ENCODE measurements at regions not wholly inside any gene's neighbourhood (a gene's known extent, or its start where the extent isn't known, plus 50 kb on each side); places are given as distances from the start of the nearest gene placed in this dataset.

- DNase-seq (ENCODE audit: low read depth, low spot score) = no peak
- Mint-ChIP-seq H3K27ac (ENCODE audit: unreplicated experiment) (no peak overlapping the region), H3K27me3 (ENCODE audit: low read depth) (peaks cover 2% of the 10 kb centered on the region), H3K9me3 (no peaks in the 10 kb centered on the region), H3K4me3 (no peak overlapping the region), H3K4me1 (peaks cover 7% of the 10 kb centered on the region), H3K36me3 (ENCODE audit: low read depth) (no peaks in the 10 kb centered on the region)
- no peak for TF ChIP-seq CTCF (conservative IDR thresholded peaks at IDR 0.05)
Observed at GRCh38 chr22:27620367-27621154, 181.0 kb downstream of the MN1 start.

DNA sequence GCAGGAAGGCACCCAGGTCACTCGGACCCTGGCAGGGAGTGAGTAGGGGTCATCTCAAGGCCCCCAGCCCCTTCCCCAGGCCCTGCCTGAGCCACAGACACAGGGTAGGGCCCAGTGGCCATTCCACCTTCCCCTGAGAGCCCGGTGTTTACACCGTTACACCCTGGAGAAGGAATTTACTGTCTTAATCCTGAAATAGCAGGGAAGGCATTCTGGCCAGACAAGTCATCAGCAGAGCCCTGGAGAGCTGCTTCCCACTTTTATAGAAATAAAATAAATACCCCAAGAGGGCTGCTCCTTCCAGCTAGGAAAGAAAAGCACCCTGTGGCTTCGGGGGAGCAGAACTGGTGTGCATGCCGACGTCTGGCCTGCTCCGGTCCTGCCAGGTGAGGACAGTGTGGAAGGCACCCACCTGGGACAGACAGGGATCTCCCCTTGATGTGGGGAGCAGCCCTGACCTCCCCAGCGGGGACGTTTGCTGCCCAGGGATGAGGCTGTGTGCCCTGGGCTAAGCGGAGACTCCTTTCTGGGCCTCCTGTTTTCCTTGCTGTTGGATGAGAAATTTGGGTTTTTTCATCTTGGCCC, 180.0 kb downstream of the MN1 start:
- Mint-ChIP-seq H3K4me1 (peaks cover 7% of the 10 kb centered on the region), H3K9me3 (no peaks in the 10 kb centered on the region), H3K27ac (ENCODE audit: unreplicated experiment) (no peak overlapping the region)

DNA sequence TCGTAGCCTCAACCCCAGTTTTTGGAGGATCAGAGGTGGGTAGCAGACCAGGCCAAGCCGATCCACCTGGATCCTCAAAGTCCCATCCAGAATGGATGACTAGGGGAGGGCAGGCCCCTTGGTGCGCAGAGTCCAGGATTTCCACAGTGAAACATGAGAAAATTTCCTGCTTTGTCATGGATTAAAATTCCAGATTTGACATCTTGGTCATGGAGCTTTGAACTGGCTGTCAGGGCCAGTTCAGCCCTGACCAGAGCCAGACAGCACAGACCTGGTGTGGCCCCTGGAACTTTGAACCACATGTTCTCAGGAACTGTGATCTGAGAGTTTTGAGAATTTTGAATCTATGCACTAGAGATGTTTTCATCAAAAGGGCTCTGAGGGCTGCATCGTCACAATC, 177.5 kb downstream of the MN1 start:
- H3K9me3 Mint-ChIP-seq = no peaks in the 10 kb centered on the region
- no peak for TF ChIP-seq CTCF (conservative IDR thresholded peaks at IDR 0.05)
- no peak overlapping the region for H3K4me3 Mint-ChIP-seq
- H3K27ac Mint-ChIP-seq (ENCODE audit: unreplicated experiment) = no peak overlapping the region
- no peaks in the 10 kb centered on the region for H3K36me3 Mint-ChIP-seq (ENCODE audit: low read depth)
- H3K27me3 Mint-ChIP-seq (ENCODE audit: low read depth) = peaks cover 2% of the 10 kb centered on the region
- peaks cover 10% of the 10 kb centered on the region for H3K4me1 Mint-ChIP-seq
- no peak for DNase-seq (ENCODE audit: low read depth, low spot score)

More for the DNA sequence above, 180.0 kb downstream of the MN1 start:
- DNase-seq (ENCODE audit: low read depth, low spot score) = no peak
- H3K36me3 Mint-ChIP-seq (ENCODE audit: low read depth) = no peaks in the 10 kb centered on the region
- TF ChIP-seq CTCF (conservative IDR thresholded peaks at IDR 0.05) = no peak
- H3K4me3 Mint-ChIP-seq = no peak overlapping the region
- peaks cover 2% of the 10 kb centered on the region for H3K27me3 Mint-ChIP-seq (ENCODE audit: low read depth)

DNA sequence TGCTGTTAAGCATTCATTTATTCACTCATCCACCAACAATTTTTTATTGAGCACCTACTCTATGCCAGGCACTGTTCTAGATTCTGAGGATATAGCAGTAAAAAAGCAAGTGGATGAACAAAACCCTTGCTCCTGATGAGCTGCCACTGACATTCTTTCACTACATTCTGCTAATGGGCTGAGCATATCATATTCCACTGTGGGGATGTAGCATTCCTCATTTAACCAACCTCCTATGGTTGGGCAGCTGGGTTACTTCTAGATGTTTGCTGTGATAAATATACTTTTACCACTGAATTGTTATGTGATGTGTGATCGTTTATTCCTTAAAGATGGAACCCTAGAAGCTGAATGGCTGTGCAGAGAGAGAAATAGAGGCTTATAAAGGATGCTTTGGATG, 176.9 kb downstream of the MN1 start:
- no peak for DNase-seq (ENCODE audit: low read depth, low spot score)

More for the DNA sequence above, 176.9 kb downstream of the MN1 start:
- no peak for TF ChIP-seq CTCF (conservative IDR thresholded peaks at IDR 0.05)
- peaks cover 2% of the 10 kb centered on the region for H3K27me3 Mint-ChIP-seq (ENCODE audit: low read depth)
- H3K9me3 Mint-ChIP-seq = no peaks in the 10 kb centered on the region
- H3K4me1 Mint-ChIP-seq = peaks cover 12% of the 10 kb centered on the region
- H3K4me3 Mint-ChIP-seq = no peak overlapping the region
- H3K27ac Mint-ChIP-seq (ENCODE audit: unreplicated experiment) = no peak overlapping the region
- no peaks in the 10 kb centered on the region for H3K36me3 Mint-ChIP-seq (ENCODE audit: low read depth)
